Cardiac muscle cell (in vitro differentiated cells and primary cell): ENCODE measurements at regions not wholly inside any gene's neighbourhood (a gene's known extent, or its start where the extent isn't known, plus 50 kb on each side); places are given as distances from the start of the nearest gene placed in this dataset.
"Not testable (repeated sequence)": the region's sequence is repeated elsewhere in the genome, so short reads cannot be mapped to it uniquely, and the experiment has no call there.

ENCODE experiments used
- DNase-seq, 2 donors: peaks; one replicate each; pipeline versions ENCODE4 v3.0.0 to v3.0.0-alpha.2; 2010 to 2017; ENCODE audit warnings: low read depth in 1 of 2, low spot score in 1 of 2
- H3K27ac ChIP-seq: fragments of 200-600 bp; sonication (generic); 2 replicates; pipeline ENCODE4 v1.5.1; 2016
- H3K27me3 ChIP-seq: fragments of 200-600 bp; sonication (generic); 2 replicates; pipeline ENCODE4 v1.6.0; 2016; ENCODE audit warnings: control low read depth
- H3K36me3 ChIP-seq: fragments of 200-600 bp; sonication (generic); 2 replicates; pipeline ENCODE4 v1.5.1; 2016; ENCODE audit warnings: control low read depth
- H3K4me1 ChIP-seq: fragments of 200-600 bp; sonication (generic); 2 replicates; pipeline ENCODE4 v1.8.1; 2017; ENCODE audit warnings: low read depth, mild to moderate bottlenecking, mixed run types
- H3K4me3 ChIP-seq: fragments of 200-600 bp; sonication (generic); 2 replicates; pipeline ENCODE4 v1.5.1; 2016; ENCODE audit warnings: mild to moderate bottlenecking
- H3K9me3 ChIP-seq: fragments of 200-600 bp; sonication (generic); 2 replicates; pipeline ENCODE4 v1.5.1; 2017; ENCODE audit warnings: low read depth, mild to moderate bottlenecking, control low read depth

DNA sequence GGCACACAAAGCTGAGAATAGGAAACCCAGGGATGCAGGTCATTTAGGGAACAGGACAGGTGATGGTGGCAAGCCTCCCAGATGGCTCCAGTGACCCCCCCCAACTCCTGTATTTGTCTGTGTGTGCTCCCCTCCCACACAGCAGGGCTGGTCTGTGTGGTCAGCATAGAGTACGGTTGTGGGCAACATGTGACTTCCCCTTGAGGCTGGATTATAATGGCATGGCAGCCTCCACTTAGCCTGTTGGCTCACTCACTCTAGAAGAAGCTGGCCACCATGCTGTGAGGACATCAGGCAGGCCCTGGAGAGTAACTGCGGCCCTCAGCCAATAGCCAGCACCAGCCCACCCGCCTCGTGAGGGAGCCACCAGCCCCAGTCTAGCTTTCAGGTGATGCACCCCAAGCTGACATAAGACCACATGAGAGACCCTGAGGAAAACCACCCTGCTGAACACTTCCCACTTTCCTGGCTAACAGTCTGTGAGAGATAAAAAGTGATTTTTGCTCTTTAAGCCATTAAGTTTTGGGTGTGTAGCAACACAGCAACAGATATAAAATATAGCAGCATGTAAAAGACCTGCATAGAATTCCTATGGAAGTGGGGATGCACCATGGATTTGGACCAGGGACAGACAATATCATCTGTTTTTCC lies 151.3 kb downstream of the LAT start:
- not testable (repeated sequence) for H3K9me3 ChIP-seq, H3K27me3 ChIP-seq, H3K4me1 ChIP-seq, H3K36me3 ChIP-seq, H3K4me3 ChIP-seq, H3K27ac ChIP-seq, DNase-seq

GRCh38 chr16:29135098-29135497 lies 150.2 kb downstream of the LAT start:
- H3K9me3 ChIP-seq, H3K36me3 ChIP-seq, DNase-seq, H3K27me3 ChIP-seq, H3K4me3 ChIP-seq, H3K27ac ChIP-seq, H3K4me1 ChIP-seq: not testable (repeated sequence)

GRCh38 chr16:29133681-29134430 lies 149.0 kb downstream of the LAT start:
- not testable (repeated sequence) for H3K4me3 ChIP-seq, H3K9me3 ChIP-seq, H3K4me1 ChIP-seq, H3K27ac ChIP-seq, DNase-seq, H3K27me3 ChIP-seq, H3K36me3 ChIP-seq

- H3K9me3 ChIP-seq, DNase-seq, H3K36me3 ChIP-seq, H3K27ac ChIP-seq, H3K27me3 ChIP-seq, H3K4me3 ChIP-seq, H3K4me1 ChIP-seq: not testable (repeated sequence)
These were observed 148.0 kb downstream of the LAT start for GRCh38 chr16:29132869-29133268.

- not testable (repeated sequence) for H3K27me3 ChIP-seq, H3K4me1 ChIP-seq, H3K9me3 ChIP-seq, DNase-seq, H3K4me3 ChIP-seq, H3K27ac ChIP-seq, H3K36me3 ChIP-seq
These were observed 147.6 kb downstream of the LAT start for GRCh38 chr16:29132444-29132843.

DNA sequence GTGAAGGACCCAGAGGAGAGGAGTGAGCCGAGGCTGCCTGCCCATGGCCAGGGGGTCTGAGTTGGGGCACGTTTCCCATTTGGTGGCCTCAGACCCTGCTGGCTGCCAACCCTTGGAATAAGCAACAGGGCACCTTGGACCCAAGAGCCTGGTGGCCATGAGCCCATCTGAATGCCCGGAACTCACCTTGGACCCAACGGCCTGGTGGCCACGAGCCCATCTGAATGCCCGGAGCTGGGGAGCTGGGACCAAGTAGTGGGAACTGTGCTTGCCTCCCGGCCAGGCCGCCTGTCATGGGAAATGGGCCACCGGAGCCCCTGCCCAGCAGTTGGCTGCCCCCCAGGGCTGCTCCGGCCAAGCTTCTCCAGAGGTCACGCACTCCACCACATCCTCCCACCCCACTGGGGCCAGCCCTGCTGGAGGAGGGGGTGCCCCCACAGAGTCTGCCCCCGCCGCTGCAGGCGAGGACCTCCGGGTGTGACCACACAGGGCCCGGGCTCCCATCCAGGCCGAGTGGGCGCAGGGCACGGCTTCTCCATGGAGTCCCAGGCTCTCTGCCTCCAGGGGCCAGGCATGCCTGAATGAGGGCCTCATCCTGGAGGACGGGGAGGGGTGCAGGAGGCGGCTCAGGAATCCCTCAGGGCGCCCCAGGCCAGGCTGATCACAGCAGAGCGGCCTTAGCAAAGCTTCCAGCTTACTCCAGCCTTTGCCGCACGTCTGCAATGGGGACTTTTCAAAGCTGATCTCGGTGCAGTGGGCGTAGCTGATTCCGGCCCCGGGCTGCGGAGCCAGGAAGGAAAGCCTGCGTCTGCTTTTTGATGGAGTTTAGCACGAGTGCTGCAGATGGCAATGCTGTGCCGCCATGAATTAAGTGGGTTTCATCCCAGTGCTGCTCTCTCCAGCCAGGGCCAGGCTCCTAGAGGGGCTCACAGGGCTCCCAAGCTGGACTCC lies 146.3 kb downstream of the LAT start:
- peak in 1 of 2 donors; percentile 53 for DNase-seq
- H3K27me3 ChIP-seq, H3K9me3 ChIP-seq, H3K4me3 ChIP-seq, H3K4me1 ChIP-seq, H3K27ac ChIP-seq, H3K36me3 ChIP-seq: not testable (repeated sequence)

DNA sequence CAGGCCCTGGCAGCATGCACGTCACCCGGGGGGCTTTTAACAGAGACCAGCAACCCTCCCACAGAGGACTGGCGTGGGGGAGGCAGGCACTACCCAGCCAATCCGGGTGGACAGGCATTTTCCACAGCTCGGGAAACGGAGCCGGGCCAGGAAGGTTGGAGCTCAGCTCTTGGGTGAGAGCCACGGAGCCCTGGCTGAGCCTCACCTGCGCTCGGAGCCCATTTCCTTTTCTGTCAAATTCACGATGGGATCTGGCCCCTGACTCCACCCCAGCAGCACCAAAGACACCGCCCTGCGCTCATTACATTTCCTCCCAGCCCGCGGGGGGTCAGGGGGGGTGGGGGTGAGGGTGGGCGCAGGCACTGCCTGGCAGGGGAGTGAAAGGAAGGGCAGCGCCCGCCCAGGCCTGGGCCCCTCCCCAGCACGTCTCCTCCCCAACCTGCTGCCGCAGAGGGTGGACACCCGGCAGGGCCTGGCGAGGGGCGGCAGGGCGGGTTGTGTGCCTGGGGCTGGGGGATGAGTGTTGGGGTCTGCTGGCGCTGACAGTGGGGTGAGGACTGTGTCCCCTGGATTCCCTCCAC lies 145.4 kb downstream of the LAT start:
- DNase-seq, H3K27ac ChIP-seq: not testable (repeated sequence)

DNA sequence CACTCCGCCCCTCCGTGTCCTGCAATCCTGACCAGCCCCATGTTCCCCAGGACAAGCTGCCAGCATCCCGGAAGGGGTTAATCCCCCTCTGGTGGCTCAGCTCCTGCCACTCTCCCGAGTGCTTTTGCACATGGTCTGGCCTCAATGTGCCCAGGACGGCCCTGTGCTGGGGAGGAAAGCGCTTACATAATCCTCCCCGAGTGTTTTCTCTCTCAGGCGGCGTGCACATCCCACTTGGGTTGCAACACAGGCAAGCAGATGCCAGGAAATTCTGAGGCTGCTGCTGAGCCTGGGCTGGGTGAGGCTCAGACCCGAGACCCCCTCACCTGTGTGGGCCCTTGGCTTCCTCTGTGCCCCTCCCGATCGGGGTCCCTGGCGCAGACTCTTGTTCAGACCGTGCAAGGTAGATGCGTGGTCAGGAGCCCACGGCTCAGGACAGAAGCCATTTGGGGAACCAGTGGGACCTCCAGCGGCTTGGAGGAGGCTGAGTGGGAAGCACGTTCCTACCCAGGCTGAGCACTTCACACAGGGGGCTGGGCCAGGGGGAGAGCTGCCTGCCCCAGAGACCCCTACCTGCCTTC lies 144.7 kb downstream of the LAT start:
- not testable (repeated sequence) for H3K4me1 ChIP-seq, H3K9me3 ChIP-seq, H3K27ac ChIP-seq, H3K27me3 ChIP-seq, H3K4me3 ChIP-seq, H3K36me3 ChIP-seq
- DNase-seq: peak in 1 of 2 donors; percentile 51

More for the DNA sequence above, 145.4 kb downstream of the LAT start:
- not testable (repeated sequence) for H3K27me3 ChIP-seq, H3K36me3 ChIP-seq, H3K9me3 ChIP-seq, H3K4me1 ChIP-seq, H3K4me3 ChIP-seq

GRCh38 chr16:29128732-29129457 lies 144.0 kb downstream of the LAT start:
- H3K27ac ChIP-seq, H3K4me1 ChIP-seq, H3K4me3 ChIP-seq, H3K9me3 ChIP-seq, DNase-seq, H3K27me3 ChIP-seq, H3K36me3 ChIP-seq: not testable (repeated sequence)

GRCh38 chr16:29127806-29128420 lies 143.1 kb downstream of the LAT start:
- H3K27me3 ChIP-seq, H3K36me3 ChIP-seq, H3K4me1 ChIP-seq, DNase-seq, H3K9me3 ChIP-seq, H3K27ac ChIP-seq, H3K4me3 ChIP-seq: not testable (repeated sequence)
